Upper lobe of left lung (tissue), 6 donors: ENCODE measurements at regions not wholly inside any gene's neighbourhood (a gene's known extent, or its start where the extent isn't known, plus 50 kb on each side); places are given as distances from the start of the nearest gene placed in this dataset.

Source experiments
- ATAC-seq, 2 donors: fragments of 200-7000 bp; cut with Tn5 transposase; one replicate each; pipeline ENCODE4 v1.9.1; 2022; ENCODE audit warnings: mild to moderate bottlenecking in 2 of 2, moderate library complexity in 2 of 2; ENCODE audit not compliant: low FRiP score in 2 of 2
- DNase-seq, 2 donors: peaks; one replicate each; pipeline ENCODE4 v3.0.0-alpha.2; 2019 to 2020
- H3K27ac ChIP-seq, 4 donors: fragments of 200-600 bp; sonication (generic); one replicate each; pipeline ENCODE4 v1.5.1; 2016 to 2019
- H3K27me3 ChIP-seq, 4 donors: fragments of 200-600 bp; sonication (generic); one replicate each; pipeline ENCODE4 v1.5.1; 2017 to 2019
- H3K36me3 ChIP-seq, 4 donors: fragments of 200-600 bp; sonication (generic); one replicate each; pipeline ENCODE4 v1.5.1; 2016 to 2019
- H3K4me1 ChIP-seq, 4 donors: fragments of 200-600 bp; sonication (generic); one replicate each; pipeline ENCODE4 v1.5.1; 2018 to 2019
- H3K4me3 ChIP-seq, 4 donors: fragments of 200-600 bp; sonication (generic); one replicate each; pipeline ENCODE4 v1.5.1; 2017 to 2019; ENCODE audit warnings: mild to moderate bottlenecking in 2 of 4, moderate library complexity in 1 of 4
- H3K9me3 ChIP-seq, 4 donors: fragments of 200-600 bp; sonication (generic); one replicate each; pipeline ENCODE4 v1.5.1; 2018 to 2019
- CTCF ChIP-seq, 6 experiments: fragments of 450-650 bp in 4 of 6; fragments of 200-600 bp in 2 of 6; sonication (generic) in 2 of 6; IDR thresholded peaks; one replicate each; pipeline ENCODE4 v1.5.1; 2016 to 2019; ENCODE audit warnings: antibody characterized with exemption in 6 of 6
- EP300 ChIP-seq, 4 donors: sonication (generic); formaldehyde crosslinking; IDR thresholded peaks; one replicate each; pipeline ENCODE4 v1.5.1; 2017; ENCODE audit warnings: antibody characterized with exemption in 4 of 4, control low read depth in 2 of 4
- POLR2A ChIP-seq, 4 donors: fragments of 450-650 bp; IDR thresholded peaks; one replicate each; pipeline ENCODE4 v1.5.1; 2016 to 2017; ENCODE audit warnings: antibody characterized with exemption in 4 of 4, mild to moderate bottlenecking in 2 of 4
- POLR2AphosphoS5 ChIP-seq, 2 donors: sonication (generic); formaldehyde crosslinking; IDR thresholded peaks; one replicate each; pipeline ENCODE4 v1.5.1; 2017; ENCODE audit warnings: antibody characterized with exemption in 2 of 2
- WGBS, 2 donors: methylation state at CpG; one replicate each; pipeline ENCODE4 v1.1.5; 2017 to 2018; 5-methylcytosine and 5-hydroxymethylcytosine counted together
- donor health status: DM: no; HTN: no; CAD: no; lungs with moderate emphysema.
- donor health status: DM: no; HTN: yes; CAD: no; lungs with severe emphysema.

GRCh38 chr7:45235905-45236304 is 78.3 kb downstream of the RAMP3 start:
- Histone ChIP-seq H3K4me1 (peaks cover 5 to 13% (median 12%) of the 10 kb centered on the region in 4 donors), H3K27me3 (no peaks in the 10 kb centered on the region), H3K27ac (no peak overlapping the region), H3K36me3 (no peaks in the 10 kb centered on the region), H3K9me3 (no peaks in the 10 kb centered on the region), H3K4me3 (no peak overlapping the region)
- TF ChIP-seq POLR2AphosphoS5 (IDR thresholded peaks at IDR 0.05), result no peak
- no peak for TF ChIP-seq POLR2A (IDR thresholded peaks at IDR 0.05)
- ATAC-seq (no peak), DNase-seq (no peak)

GRCh38 chr7:45236666-45237065 is 79.1 kb downstream of the RAMP3 start:
- WGBS, 2 donors, result 58 to 69% methylated on average over 1 of the region's 1 CpG
- ATAC-seq, result no peak

DNA sequence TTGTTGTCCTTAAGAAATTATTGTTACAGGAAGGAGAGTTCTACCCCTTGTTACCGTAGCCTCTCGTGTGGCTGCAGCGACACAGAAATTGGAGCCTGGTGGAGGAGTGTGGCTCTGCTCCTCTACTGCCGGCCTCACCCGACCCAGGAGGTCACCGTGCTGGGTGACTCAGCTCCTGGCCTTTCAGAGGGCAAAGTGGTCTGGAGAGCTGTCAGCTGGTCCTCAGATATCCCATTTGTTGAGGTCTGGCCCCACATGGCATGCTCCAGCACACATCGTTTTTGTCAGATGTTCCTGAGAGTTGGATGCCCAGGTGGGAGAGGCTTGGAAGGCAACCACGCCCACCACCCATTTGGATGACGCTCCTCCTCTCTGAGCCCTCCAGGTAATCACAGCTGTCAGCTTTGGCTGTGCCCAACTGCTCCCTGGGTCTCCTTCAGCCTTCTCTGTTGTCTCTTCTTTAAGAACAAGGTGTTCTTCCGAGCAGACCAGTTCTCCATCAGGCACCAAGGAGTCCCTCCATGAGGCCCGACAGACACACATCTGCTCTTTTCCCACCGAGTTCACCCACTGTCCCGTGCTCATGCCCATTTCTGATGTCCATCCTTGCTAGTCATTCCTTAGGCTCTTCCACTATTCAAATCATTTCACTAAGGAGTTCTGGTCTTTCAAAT is 80.3 kb downstream of the RAMP3 start:
- peak in 1 of 2 donors; percentile 24 for DNase-seq
- no peak overlapping the region for H3K4me3 ChIP-seq
- H3K4me1 ChIP-seq, result peaks cover 6 to 21% (median 14%) of the 10 kb centered on the region in 4 donors
- no peak for TF ChIP-seq POLR2A (IDR thresholded peaks at IDR 0.05)
- no peak for TF ChIP-seq CTCF (IDR thresholded peaks at IDR 0.05)
- TF ChIP-seq POLR2AphosphoS5 (IDR thresholded peaks at IDR 0.05), result no peak
- TF ChIP-seq EP300 (IDR thresholded peaks at IDR 0.05), result no peak
- H3K36me3 ChIP-seq, result no peaks in the 10 kb centered on the region
- WGBS, 2 donors, result 73 to 86% methylated on average over 13 of the region's 13 CpGs
- peak overlapping the region in 1 of 4 donors; percentile 86 for H3K27ac ChIP-seq
- ATAC-seq, result no peak
- H3K27me3 ChIP-seq, result no peaks in the 10 kb centered on the region
- H3K9me3 ChIP-seq, result no peaks in the 10 kb centered on the region

More at GRCh38 chr7:45236666-45237065, 79.1 kb downstream of the RAMP3 start:
- Histone ChIP-seq H3K27me3 (no peaks in the 10 kb centered on the region), H3K9me3 (no peaks in the 10 kb centered on the region), H3K4me3 (no peak overlapping the region), H3K36me3 (no peaks in the 10 kb centered on the region), H3K4me1 (peaks cover 7 to 21% (median 13%) of the 10 kb centered on the region in 4 donors), H3K27ac (no peak overlapping the region)
- DNase-seq, result no peak
- TF ChIP-seq POLR2A (IDR thresholded peaks at IDR 0.05), result no peak
- TF ChIP-seq EP300 (IDR thresholded peaks at IDR 0.05), result no peak
- no peak for TF ChIP-seq CTCF (IDR thresholded peaks at IDR 0.05)
- no peak for TF ChIP-seq POLR2AphosphoS5 (IDR thresholded peaks at IDR 0.05)

DNA sequence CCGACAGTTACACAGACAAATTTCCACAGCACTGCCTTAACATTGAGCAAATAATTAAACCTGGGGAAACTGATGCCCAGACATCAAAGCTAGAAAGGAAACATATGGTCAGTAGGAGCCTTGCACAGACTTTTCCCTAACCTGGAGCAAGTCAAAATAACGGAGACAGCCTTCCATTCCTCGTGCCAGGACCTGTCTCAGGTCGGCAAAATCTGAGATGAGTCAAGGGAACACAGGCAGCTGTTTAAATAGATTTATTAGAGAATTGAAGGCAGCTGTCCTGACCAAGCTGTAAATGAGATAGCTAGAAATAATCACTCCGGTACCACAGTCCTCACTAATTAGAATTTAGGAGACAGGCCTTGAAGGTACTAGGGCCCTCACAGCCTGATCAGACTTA is 81.2 kb downstream of the RAMP3 start:
- no peak for ATAC-seq
- TF ChIP-seq EP300 (IDR thresholded peaks at IDR 0.05), result no peak
- no peak for TF ChIP-seq CTCF (IDR thresholded peaks at IDR 0.05)
- TF ChIP-seq POLR2A (IDR thresholded peaks at IDR 0.05), result no peak
- no peak for TF ChIP-seq POLR2AphosphoS5 (IDR thresholded peaks at IDR 0.05)
- H3K4me3 ChIP-seq, result no peak overlapping the region
- H3K27ac ChIP-seq, result peak overlapping the region; percentile 43 to 86 (median 70)
- no peaks in the 10 kb centered on the region for H3K36me3 ChIP-seq
- H3K9me3 ChIP-seq, result no peaks in the 10 kb centered on the region
- no peak for DNase-seq
- WGBS, 2 donors, result 76 to 82% methylated on average over 5 of the region's 5 CpGs
- no peaks in the 10 kb centered on the region for H3K27me3 ChIP-seq
- H3K4me1 ChIP-seq, result peaks cover 6 to 21% (median 13%) of the 10 kb centered on the region in 4 donors

DNA sequence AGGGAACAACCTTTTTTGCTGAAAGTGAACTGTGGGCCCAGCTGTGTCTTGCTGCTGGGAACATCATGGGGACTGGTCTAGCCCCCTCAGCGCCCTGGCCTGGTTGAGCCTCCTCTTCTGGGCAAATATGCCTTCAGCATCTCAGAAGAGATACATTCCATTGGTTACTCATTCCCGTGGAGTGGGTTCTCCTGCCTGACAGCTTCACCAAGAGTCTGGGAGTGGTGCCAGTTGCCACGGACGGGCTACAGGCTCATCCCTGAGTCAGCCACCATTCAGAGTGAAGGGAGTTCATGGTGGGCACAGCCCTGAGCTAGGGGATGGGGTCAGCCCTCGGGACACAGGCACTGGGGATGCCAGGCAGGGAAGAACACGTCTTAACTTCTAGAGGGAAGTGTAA is 81.9 kb downstream of the RAMP3 start:
- ATAC-seq, result no peak
- Histone ChIP-seq H3K36me3 (no peaks in the 10 kb centered on the region), H3K4me3 (no peak overlapping the region), H3K27ac (peak overlapping the region; percentile 43 to 86 (median 70)), H3K9me3 (no peaks in the 10 kb centered on the region), H3K27me3 (no peaks in the 10 kb centered on the region), H3K4me1 (peaks cover 6 to 21% (median 13%) of the 10 kb centered on the region in 4 donors)
- TF ChIP-seq POLR2AphosphoS5 (IDR thresholded peaks at IDR 0.05) (no peak), EP300 (IDR thresholded peaks at IDR 0.05) (no peak)
- 38 to 45% methylated on average over 5 to 6 of the region's 6 CpGs for WGBS, 2 donors
- no peak for DNase-seq

DNA sequence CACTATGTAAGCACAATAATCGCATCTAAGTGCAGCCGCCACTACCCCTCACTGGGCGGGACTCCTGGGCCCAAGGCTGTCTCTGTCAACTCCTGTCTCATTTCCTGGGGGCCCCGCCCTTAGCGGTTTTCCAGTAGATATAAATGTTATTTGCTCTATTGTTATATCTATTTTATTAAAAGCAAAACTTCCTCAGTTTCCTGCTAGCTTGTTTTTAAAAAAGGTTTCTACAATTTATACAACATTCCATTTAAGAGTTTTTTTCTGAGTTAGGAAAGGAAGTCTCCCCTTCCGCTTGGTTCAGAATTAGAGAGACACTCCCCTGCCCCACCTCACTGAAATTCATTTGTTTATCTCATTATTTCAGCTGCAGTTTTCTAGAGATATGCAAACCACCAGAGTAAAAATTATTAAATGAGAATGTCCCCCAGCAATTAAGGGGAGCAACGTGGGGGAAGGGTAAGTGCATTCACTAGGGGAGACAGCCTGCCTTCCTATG is 82.7 kb downstream of the RAMP3 start:
- H3K9me3 ChIP-seq, result no peaks in the 10 kb centered on the region
- no peak for TF ChIP-seq CTCF (IDR thresholded peaks at IDR 0.05)
- TF ChIP-seq POLR2AphosphoS5 (IDR thresholded peaks at IDR 0.05), result no peak
- TF ChIP-seq POLR2A (IDR thresholded peaks at IDR 0.05), result no peak
- no peak for TF ChIP-seq EP300 (IDR thresholded peaks at IDR 0.05)
- ATAC-seq (no peak), DNase-seq (no peak)
- peaks cover 6 to 21% (median 13%) of the 10 kb centered on the region in 4 donors for H3K4me1 ChIP-seq
- WGBS, 2 donors, result 54 to 55% methylated on average over 7 of the region's 7 CpGs
- no peak overlapping the region for H3K4me3 ChIP-seq
- H3K36me3 ChIP-seq, result no peaks in the 10 kb centered on the region
- no peaks in the 10 kb centered on the region for H3K27me3 ChIP-seq
- peak overlapping the region in 3 of 4 donors; percentile 42 to 86 (median 57) for H3K27ac ChIP-seq
